HepG2 (cell line): ENCODE measurements at regions not wholly inside any gene's neighbourhood (a gene's known extent, or its start where the extent isn't known, plus 50 kb on each side); places are given as distances from the start of the nearest gene placed in this dataset.

Experiments
- MYC ChIP-seq: sonication (generic); formaldehyde crosslinking; IDR thresholded peaks from 2 replicates; pipeline ENCODE4 v1.9.0; 2021; ENCODE audit warnings: missing genetic modification reagents, borderline replicate concordance
- ZFP41 ChIP-seq: sonication (generic); formaldehyde crosslinking; IDR thresholded peaks from 2 replicates; pipeline ENCODE4 v1.4.0; 2020; ENCODE audit warnings: mild to moderate bottlenecking, missing genetic modification reagents, borderline replicate concordance
- TF ChIP-seq, protein P1 (sequence below): sonication (generic); formaldehyde crosslinking; IDR thresholded peaks from 2 replicates; pipeline ENCODE4 v1.5.0; 2020; ENCODE audit warnings: mild to moderate bottlenecking, missing genetic modification reagents, moderate library complexity

DNA sequence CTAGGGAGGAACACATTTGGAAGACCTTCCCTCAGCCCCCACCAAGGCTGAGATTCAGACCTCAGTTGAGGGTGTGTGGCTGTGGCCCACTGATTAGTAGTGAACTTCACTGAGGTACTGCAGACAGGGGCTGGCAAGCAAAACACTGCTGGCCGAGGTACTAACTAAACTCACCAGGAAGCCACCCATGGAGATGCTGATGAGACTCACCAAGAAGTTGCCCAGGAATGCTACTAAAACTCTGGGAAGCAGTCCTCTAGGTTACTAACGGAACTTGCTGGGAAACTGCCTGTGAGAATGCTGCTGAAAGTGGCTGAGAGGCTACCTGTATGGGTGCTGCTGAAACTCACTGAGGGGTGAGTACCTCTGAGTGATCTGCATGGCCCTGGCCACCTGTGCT lies 372.4 kb upstream of the RPS6KA3 start:
- TF ChIP-seq ZFP41 (CRISPR knock-in tag) = no peak
- TF ChIP-seq, protein P1, sequence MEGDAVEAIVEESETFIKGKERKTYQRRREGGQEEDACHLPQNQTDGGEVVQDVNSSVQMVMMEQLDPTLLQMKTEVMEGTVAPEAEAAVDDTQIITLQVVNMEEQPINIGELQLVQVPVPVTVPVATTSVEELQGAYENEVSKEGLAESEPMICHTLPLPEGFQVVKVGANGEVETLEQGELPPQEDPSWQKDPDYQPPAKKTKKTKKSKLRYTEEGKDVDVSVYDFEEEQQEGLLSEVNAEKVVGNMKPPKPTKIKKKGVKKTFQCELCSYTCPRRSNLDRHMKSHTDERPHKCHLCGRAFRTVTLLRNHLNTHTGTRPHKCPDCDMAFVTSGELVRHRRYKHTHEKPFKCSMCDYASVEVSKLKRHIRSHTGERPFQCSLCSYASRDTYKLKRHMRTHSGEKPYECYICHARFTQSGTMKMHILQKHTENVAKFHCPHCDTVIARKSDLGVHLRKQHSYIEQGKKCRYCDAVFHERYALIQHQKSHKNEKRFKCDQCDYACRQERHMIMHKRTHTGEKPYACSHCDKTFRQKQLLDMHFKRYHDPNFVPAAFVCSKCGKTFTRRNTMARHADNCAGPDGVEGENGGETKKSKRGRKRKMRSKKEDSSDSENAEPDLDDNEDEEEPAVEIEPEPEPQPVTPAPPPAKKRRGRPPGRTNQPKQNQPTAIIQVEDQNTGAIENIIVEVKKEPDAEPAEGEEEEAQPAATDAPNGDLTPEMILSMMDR (CRISPR knock-in tag) = no peak
- TF ChIP-seq MYC (CRISPR knock-in tag) = no peak
